Fibroblast of villous mesenchyme (primary cell): ENCODE measurements at regions not wholly inside any gene's neighbourhood (a gene's known extent, or its start where the extent isn't known, plus 50 kb on each side); places are given as distances from the start of the nearest gene placed in this dataset.
"Not testable (repeated sequence)": the region's sequence is repeated elsewhere in the genome, so short reads cannot be mapped to it uniquely, and the experiment has no call there.

Experiments used
- DNase-seq: peaks from one replicate; pipeline ENCODE4 v3.0.0-alpha.2; 2010; ENCODE audit warnings: low read depth
- H3K4me3 ChIP-seq: 2 replicates; pipeline ENCODE4 v1.5.1; 2011; ENCODE audit warnings: low read depth, mild to moderate bottlenecking, low read length
- CTCF ChIP-seq: IDR thresholded peaks from 2 replicates; pipeline ENCODE4 v1.5.1; 2012; ENCODE audit warnings: low read depth, mild to moderate bottlenecking, low read length; ENCODE audit not compliant: insufficient read depth

- peak overlapping the region; percentile 57 for H3K4me3 ChIP-seq
- TF ChIP-seq CTCF: no peak
- DNase-seq: no peak
Measured at GRCh38 chr20:1801929-1802306, 93.3 kb upstream of the SIRPA start.

- no peak for TF ChIP-seq CTCF
- DNase-seq: no peak
- H3K4me3 ChIP-seq: no peak overlapping the region
Measured at GRCh38 chr20:1801225-1801928, 93.8 kb upstream of the SIRPA start.

GRCh38 chr20:1800777-1801176 is 94.4 kb upstream of the SIRPA start:
- no peak overlapping the region for H3K4me3 ChIP-seq
- DNase-seq: peak; percentile 36
- TF ChIP-seq CTCF: peak; percentile 44

GRCh38 chr20:1800180-1800579 is 95.0 kb upstream of the SIRPA start:
- no peak for DNase-seq
- H3K4me3 ChIP-seq: no peak overlapping the region
- TF ChIP-seq CTCF: no peak

- DNase-seq, H3K4me3 ChIP-seq: not testable (repeated sequence)
Measured at GRCh38 chr20:1799746-1800145, 95.5 kb upstream of the SIRPA start.

- DNase-seq: no peak
- no peak overlapping the region for H3K4me3 ChIP-seq
- TF ChIP-seq CTCF: no peak
Measured at GRCh38 chr20:1798982-1799381, 96.2 kb upstream of the SIRPA start.

GRCh38 chr20:1793821-1794220 is 101.4 kb upstream of the SIRPA start:
- no peak for TF ChIP-seq CTCF
- no peak for DNase-seq
- H3K4me3 ChIP-seq: no peak overlapping the region
